H9 (cell line): ENCODE measurements at regions not wholly inside any gene's neighbourhood (a gene's known extent, or its start where the extent isn't known, plus 50 kb on each side); places are given as distances from the start of the nearest gene placed in this dataset.

Source experiments
- DNase-seq: peaks from one replicate; pipeline ENCODE4 v3.0.0-alpha.2; 2017
- H2AFZ ChIP-seq: one replicate; pipeline ENCODE4 v1.6.1; 2013; ENCODE audit warnings: mild to moderate bottlenecking, low read length, control low read depth, moderate library complexity
- H2AK5ac ChIP-seq: 2 replicates; pipeline ENCODE4 v1.6.1; 2013; ENCODE audit warnings: low read length, control low read depth, mixed read lengths; ENCODE audit not compliant: insufficient read length
- H2BK120ac ChIP-seq: one replicate; pipeline ENCODE4 v1.6.1; 2013; ENCODE audit warnings: low read depth, mild to moderate bottlenecking, low read length, control low read depth, inconsistent platforms; ENCODE audit not compliant: poor library complexity, severe bottlenecking
- H2BK12ac ChIP-seq: 2 replicates; pipeline ENCODE4 v1.6.1; 2013; ENCODE audit warnings: low read length, control low read depth, mixed read lengths, low read depth; ENCODE audit not compliant: insufficient read length
- H2BK15ac ChIP-seq: 2 replicates; pipeline ENCODE4 v1.6.1; 2013; ENCODE audit warnings: low read depth, low read length, control low read depth
- H2BK20ac ChIP-seq: one replicate; pipeline ENCODE4 v1.6.1; 2013; ENCODE audit warnings: low read depth, mild to moderate bottlenecking, low read length, control low read depth, inconsistent platforms; ENCODE audit not compliant: poor library complexity, severe bottlenecking
- H2BK5ac ChIP-seq: 2 replicates; pipeline ENCODE4 v1.6.1; 2013; ENCODE audit warnings: low read length, control low read depth, mixed read lengths; ENCODE audit not compliant: insufficient read length
- H3K14ac ChIP-seq: 2 replicates; pipeline ENCODE4 v1.6.1; 2013; ENCODE audit warnings: low read length, control low read depth; ENCODE audit not compliant: insufficient read depth
- H3K18ac ChIP-seq: 2 replicates; pipeline ENCODE4 v1.6.1; 2013; ENCODE audit warnings: low read depth, mild to moderate bottlenecking, mixed read lengths, low read length, control low read depth; ENCODE audit not compliant: insufficient read length
- H3K23ac ChIP-seq: 2 replicates; pipeline ENCODE4 v1.6.1; 2013; ENCODE audit warnings: low read length, control low read depth, mixed read lengths, low read depth; ENCODE audit not compliant: insufficient read length
- H3K23me2 ChIP-seq: 2 replicates; pipeline ENCODE4 v1.6.1; 2013; ENCODE audit warnings: low read depth, mild to moderate bottlenecking, mixed read lengths, low read length, control low read depth; ENCODE audit not compliant: insufficient read length, poor library complexity, severe bottlenecking
- H3K27ac ChIP-seq: 2 replicates; pipeline ENCODE4 v1.5.1; 2013; ENCODE audit warnings: low read length, control low read depth, mixed read lengths, low read depth; ENCODE audit not compliant: insufficient read length
- H3K27me3 ChIP-seq: 2 replicates; pipeline ENCODE4 v1.6.1; 2013; ENCODE audit warnings: low read length, control low read depth, inconsistent platforms; ENCODE audit not compliant: insufficient read depth
- H3K4ac ChIP-seq: 2 replicates; pipeline ENCODE4 v1.6.1; 2013; ENCODE audit warnings: low read depth, mild to moderate bottlenecking, control low read depth, inconsistent platforms, low read length, moderate library complexity
- H3K4me1 ChIP-seq: 2 replicates; pipeline ENCODE4 v1.6.1; 2013; ENCODE audit warnings: low read length, control low read depth, inconsistent platforms; ENCODE audit not compliant: insufficient read depth
- H3K4me2 ChIP-seq: 2 replicates; pipeline ENCODE4 v1.6.1; 2013; ENCODE audit warnings: low read length, control low read depth, mixed read lengths; ENCODE audit not compliant: insufficient read length, insufficient read depth
- H3K56ac ChIP-seq: 2 replicates; pipeline ENCODE4 v1.6.1; 2013; ENCODE audit warnings: low read depth, mild to moderate bottlenecking, mixed read lengths, low read length, control low read depth; ENCODE audit not compliant: insufficient read length
- H3K79me1 ChIP-seq: 2 replicates; pipeline ENCODE4 v1.6.1; 2013; ENCODE audit warnings: low read depth, mild to moderate bottlenecking, moderate library complexity, low read length, control low read depth, inconsistent platforms; ENCODE audit not compliant: insufficient read depth, poor library complexity, severe bottlenecking
- H3K79me2 ChIP-seq: 2 replicates; pipeline ENCODE4 v1.6.1; 2013; ENCODE audit warnings: low read length, control low read depth, inconsistent platforms; ENCODE audit not compliant: insufficient read depth
- H3K9ac ChIP-seq: 2 replicates; pipeline ENCODE4 v1.6.1; 2013; ENCODE audit warnings: low read length, control low read depth, mixed read lengths; ENCODE audit not compliant: insufficient read length; ENCODE audit errors: extremely low read depth
- H3K9me3 ChIP-seq: one replicate; pipeline ENCODE4 v1.6.1; 2013; ENCODE audit warnings: low read depth, low read length, inconsistent platforms; ENCODE audit not compliant: control insufficient read depth
- H3T11ph ChIP-seq: one replicate; pipeline ENCODE4 v1.6.1; 2013; ENCODE audit warnings: mild to moderate bottlenecking, low read length, control low read depth, inconsistent platforms
- H4K20me1 ChIP-seq: one replicate; pipeline ENCODE4 v1.6.1; 2013; ENCODE audit not compliant: control insufficient read depth, insufficient read length, insufficient read depth
- H4K5ac ChIP-seq: 2 replicates; pipeline ENCODE4 v1.6.1; 2013; ENCODE audit warnings: low read depth, mild to moderate bottlenecking, mixed read lengths, low read length, control low read depth; ENCODE audit not compliant: insufficient read length
- H4K8ac ChIP-seq: replicated peaks from 2 replicates; pipeline ENCODE4 v1.6.1; 2013; ENCODE audit warnings: low read length, control low read depth, mixed read lengths, low read depth; ENCODE audit not compliant: insufficient read length
- H4K91ac ChIP-seq: 2 replicates; pipeline ENCODE4 v1.6.1; 2013; ENCODE audit warnings: low read depth, mild to moderate bottlenecking, moderate library complexity, mixed read lengths, low read length, control low read depth; ENCODE audit not compliant: insufficient read length
- H3K27ac Mint-ChIP-seq, 3 experiments: 2 replicates in 2 of 3; 3 replicates in 1 of 3; pipeline ENCODE4 v1.8.0; 2020 to 2021; ENCODE audit warnings: mixed read lengths in 3 of 3, mild to moderate bottlenecking in 1 of 3, moderate library complexity in 1 of 3
- H3K27me3 Mint-ChIP-seq: 2 replicates; pipeline ENCODE4 v1.8.0; 2021; ENCODE audit warnings: low read depth, mild to moderate bottlenecking, moderate library complexity, mixed read lengths
- H3K36me3 Mint-ChIP-seq, 3 experiments: 2 replicates in 2 of 3; 3 replicates in 1 of 3; pipeline ENCODE4 v1.8.0; 2020 to 2021; ENCODE audit warnings: low read depth in 3 of 3, mixed read lengths in 3 of 3; ENCODE audit not compliant: insufficient read depth in 1 of 3
- H3K4me1 Mint-ChIP-seq, 2 experiments: 2 replicates each; pipeline ENCODE4 v1.8.0; 2020; ENCODE audit warnings: mixed read lengths in 2 of 2
- H3K4me3 Mint-ChIP-seq, 2 experiments: 2 replicates in 1 of 2; 3 replicates in 1 of 2; pipeline ENCODE4 v1.8.0; 2020 to 2021; ENCODE audit warnings: mild to moderate bottlenecking in 2 of 2, mixed read lengths in 2 of 2, moderate library complexity in 1 of 2
- H3K9me3 Mint-ChIP-seq, 2 experiments: 2 replicates in 1 of 2; 3 replicates in 1 of 2; pipeline ENCODE4 v1.8.0; 2020; ENCODE audit warnings: mild to moderate bottlenecking in 2 of 2, mixed read lengths in 2 of 2, moderate library complexity in 1 of 2
- WGBS: extraction: QIAGEN DNeasy Blood & Tissue Kit; methylation state at CpG from one replicate; pipeline ENCODE4 v1.1.7; 2013; ENCODE audit warnings: missing lambda C conversion rate, low lambda C conversion rate, mixed read lengths; ENCODE audit not compliant: insufficient read length; ENCODE audit errors: extremely low coverage; 5-methylcytosine and 5-hydroxymethylcytosine counted together
- TF ChIP-seq, protein P1 (sequence below): fragments of 200-600 bp; sonication (generic); conservative IDR thresholded peaks from 3 replicates; pipeline ENCODE4 v1.8.0; 2021; ENCODE audit warnings: antibody characterized with exemption, mild to moderate bottlenecking

GRCh38 chr1:219121679-219122078 lies 52.0 kb upstream of the LYPLAL1 start:
- WGBS, result no CpG with 5 or more reads among the region's 2 CpGs
- DNase-seq, result no peak
- no peak overlapping the region for H3T11ph ChIP-seq

More at GRCh38 chr1:219121679-219122078, 52.0 kb upstream of the LYPLAL1 start:
- Histone ChIP-seq H3K56ac (no peak overlapping the region), H3K9me3 (no peaks in the 10 kb centered on the region), H4K91ac (no peak overlapping the region), H2AK5ac (no peak overlapping the region), H3K18ac (no peak overlapping the region), H2BK15ac (no peak overlapping the region), H2BK5ac (no peak overlapping the region), H3K27me3 (no peaks in the 10 kb centered on the region), H2BK20ac (no peak overlapping the region), H4K5ac (no peak overlapping the region), H3K4me2 (no peak overlapping the region), H2BK120ac (no peak overlapping the region), H3K27ac (no peak overlapping the region), H3K23me2 (no peaks in the 10 kb centered on the region), H3K4ac (no peak overlapping the region), H2BK12ac (no peak overlapping the region), H4K20me1 (no peaks in the 10 kb centered on the region), H3K14ac (no peak overlapping the region), H4K8ac (no peak overlapping the region), H3K79me2 (no peaks in the 10 kb centered on the region), H3K4me1 (no peaks in the 10 kb centered on the region), H3K23ac (no peak overlapping the region), H2AFZ (no peak overlapping the region), H3K9ac (no peak overlapping the region), H3K79me1 (no peaks in the 10 kb centered on the region)
- Mint-ChIP-seq H3K4me3 (no peak overlapping the region), H3K27ac (no peak overlapping the region), H3K36me3 (no peaks in the 10 kb centered on the region), H3K4me1 (peaks cover 3 to 6% of the 10 kb centered on the region in 2 experiments; a peak in 2 of 4 replicates), H3K27me3 (no peaks in the 10 kb centered on the region), H3K9me3 (no peaks in the 10 kb centered on the region)
- TF ChIP-seq, protein P1, sequence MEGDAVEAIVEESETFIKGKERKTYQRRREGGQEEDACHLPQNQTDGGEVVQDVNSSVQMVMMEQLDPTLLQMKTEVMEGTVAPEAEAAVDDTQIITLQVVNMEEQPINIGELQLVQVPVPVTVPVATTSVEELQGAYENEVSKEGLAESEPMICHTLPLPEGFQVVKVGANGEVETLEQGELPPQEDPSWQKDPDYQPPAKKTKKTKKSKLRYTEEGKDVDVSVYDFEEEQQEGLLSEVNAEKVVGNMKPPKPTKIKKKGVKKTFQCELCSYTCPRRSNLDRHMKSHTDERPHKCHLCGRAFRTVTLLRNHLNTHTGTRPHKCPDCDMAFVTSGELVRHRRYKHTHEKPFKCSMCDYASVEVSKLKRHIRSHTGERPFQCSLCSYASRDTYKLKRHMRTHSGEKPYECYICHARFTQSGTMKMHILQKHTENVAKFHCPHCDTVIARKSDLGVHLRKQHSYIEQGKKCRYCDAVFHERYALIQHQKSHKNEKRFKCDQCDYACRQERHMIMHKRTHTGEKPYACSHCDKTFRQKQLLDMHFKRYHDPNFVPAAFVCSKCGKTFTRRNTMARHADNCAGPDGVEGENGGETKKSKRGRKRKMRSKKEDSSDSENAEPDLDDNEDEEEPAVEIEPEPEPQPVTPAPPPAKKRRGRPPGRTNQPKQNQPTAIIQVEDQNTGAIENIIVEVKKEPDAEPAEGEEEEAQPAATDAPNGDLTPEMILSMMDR, result no peak
